Mammary epithelial cell (primary cell): ENCODE measurements at regions not wholly inside any gene's neighbourhood (a gene's known extent, or its start where the extent isn't known, plus 50 kb on each side); places are given as distances from the start of the nearest gene placed in this dataset.

Experiments used
- CTCF ChIP-seq, 2 donors: IDR thresholded peaks in 1 of 2; conservative IDR thresholded peaks in 1 of 2; 2 replicates each; pipeline ENCODE4 v1.5.1; 2011 to 2012; ENCODE audit warnings: inconsistent platforms in 2 of 2, low read length in 2 of 2, mild to moderate bottlenecking in 2 of 2, control low read depth in 1 of 2, low read depth in 1 of 2; ENCODE audit not compliant: insufficient read depth in 1 of 2; ENCODE audit errors: extremely low read depth in 1 of 2
- EZH2 ChIP-seq: IDR thresholded peaks from 2 replicates; pipeline ENCODE4 v1.6.1; 2012; ENCODE audit warnings: low read length, inconsistent platforms, borderline replicate concordance

GRCh38 chr6:74505391-74505790, 700.5 kb downstream of the COL12A1 start:
- no peak for TF ChIP-seq CTCF (conservative IDR thresholded peaks at IDR 0.05 in 1 of 2, IDR thresholded peaks at IDR 0.05 in 1 of 2; ENCODE audit: extremely low read depth in 1 of 2, insufficient read depth in 1 of 2, low read depth in 1 of 2, low read length in 2 of 2)
- TF ChIP-seq EZH2: no peak
